SK-N-SH (cell line): ENCODE measurements at regions not wholly inside any gene's neighbourhood (a gene's known extent, or its start where the extent isn't known, plus 50 kb on each side); places are given as distances from the start of the nearest gene placed in this dataset.
"Not testable (repeated sequence)": the region's sequence is repeated elsewhere in the genome, so short reads cannot be mapped to it uniquely, and the experiment has no call there.

Source experiments
- CTCF ChIA-PET: fragments of 300-600, 350-600 bp; formaldehyde crosslinking; extraction: SDS; loops from one replicate; lab custom pipeline; 2021; lab: Yijun Ruan, JAX
- POLR2A ChIA-PET: fragments of 350-600 bp; sonication (Branson Sonifier 250); formaldehyde crosslinking; extraction: SDS; loops from one replicate; lab custom pipeline; 2020; ENCODE audit warnings: antibody characterized with exemption, inconsistent platforms; lab: Yijun Ruan, JAX
- DNase-seq: peaks from one replicate; pipeline ENCODE4 v3.0.0; 2012
- H2AFZ ChIP-seq: fragments of 200-600 bp; sonication (generic); 2 replicates; pipeline ENCODE4 v1.8.1; 2016; ENCODE audit warnings: antibody characterized with exemption, mild to moderate bottlenecking, low read depth
- H3F3A ChIP-seq: fragments of 200-600 bp; sonication (generic); replicated peaks from 2 replicates; pipeline ENCODE3; 2016; ENCODE audit warnings: antibody characterized with exemption, mild to moderate bottlenecking; ENCODE audit not compliant: insufficient read depth
- H3K27ac ChIP-seq, 2 experiments: fragments of 200-500 bp in 1 of 2; fragments of 200-600 bp in 1 of 2; sonication (Bioruptor generic) in 1 of 2; sonication (generic), shearing (Covaris generic) in 1 of 2; 2 replicates each; pipeline versions ENCODE4 v1.5.1 to v1.6.1; 2014 to 2016; ENCODE audit warnings: low read depth in 2 of 2, inconsistent platforms in 1 of 2, low read length in 1 of 2, mild to moderate bottlenecking in 1 of 2, mixed read lengths in 1 of 2
- H3K27me3 ChIP-seq: fragments of 200-600 bp; sonication (generic), shearing (Covaris generic); 2 replicates; pipeline ENCODE4 v1.6.1; 2016; ENCODE audit warnings: mixed run types; ENCODE audit not compliant: insufficient read depth
- H3K36me3 ChIP-seq, 2 experiments: fragments of 200-500 bp in 1 of 2; fragments of 200-600 bp in 1 of 2; sonication (Bioruptor generic) in 1 of 2; sonication (generic) in 1 of 2; replicated peaks in 1 of 2; 2 replicates each; pipeline versions ENCODE3 to v1.5.1; 2014 to 2016; ENCODE audit warnings: low read length in 1 of 2, mild to moderate bottlenecking in 1 of 2; ENCODE audit not compliant: insufficient read depth in 2 of 2, control insufficient read depth in 1 of 2
- H3K4me1 ChIP-seq, 2 experiments: fragments of 200-500 bp in 1 of 2; fragments of 200-600 bp in 1 of 2; sonication (Bioruptor generic) in 1 of 2; sonication (generic), shearing (Covaris generic) in 1 of 2; 2 replicates each; pipeline versions ENCODE4 v1.5.1 to v1.6.1; 2014 to 2016; ENCODE audit warnings: low read depth in 1 of 2, low read length in 1 of 2, mixed run types in 1 of 2; ENCODE audit not compliant: insufficient read depth in 2 of 2, control insufficient read depth in 1 of 2
- H3K4me2 ChIP-seq: fragments of 200-600 bp; sonication (generic), shearing (Covaris generic); 2 replicates; pipeline ENCODE4 v1.6.1; 2017; ENCODE audit warnings: mixed run types
- H3K4me3 ChIP-seq, 2 experiments: fragments of 200-500 bp in 1 of 2; fragments of 200-600 bp in 1 of 2; sonication (Bioruptor generic) in 1 of 2; sonication (generic), shearing (Covaris generic) in 1 of 2; 2 replicates each; pipeline versions ENCODE4 v1.5.1 to v1.8.1; 2014 to 2016; ENCODE audit warnings: low read depth in 2 of 2, inconsistent platforms in 1 of 2, low read length in 1 of 2, mild to moderate bottlenecking in 1 of 2, mixed read lengths in 1 of 2, moderate library complexity in 1 of 2
- H3K79me2 ChIP-seq: fragments of 200-600 bp; sonication (generic); 2 replicates; pipeline ENCODE4 v1.8.1; 2017; ENCODE audit warnings: mild to moderate bottlenecking; ENCODE audit not compliant: insufficient read depth
- H3K9ac ChIP-seq: fragments of 200-600 bp; sonication (generic); 2 replicates; pipeline ENCODE4 v1.6.1; 2017; ENCODE audit warnings: mixed run types
- H3K9me2 ChIP-seq: fragments of 200-600 bp; sonication (generic); 2 replicates; pipeline ENCODE4 v1.6.1; 2017; ENCODE audit warnings: mixed run types
- H3K9me3 ChIP-seq: fragments of 200-600 bp; sonication (generic); 2 replicates; pipeline ENCODE4 v1.6.1; 2017; ENCODE audit warnings: mixed run types, mild to moderate bottlenecking, moderate library complexity
- H4K20me1 ChIP-seq: fragments of 200-600 bp; sonication (generic); 2 replicates; pipeline ENCODE4 v1.6.1; 2017; ENCODE audit warnings: mild to moderate bottlenecking, mixed run types; ENCODE audit not compliant: insufficient read depth
- ELF1 ChIP-seq: IDR thresholded peaks from 2 replicates; pipeline ENCODE4 v1.4.0; 2012
- EP300 ChIP-seq, 2 experiments: IDR thresholded peaks; 2 replicates each; pipeline versions ENCODE4 v1.4.0 to v1.6.1; 2012; ENCODE audit warnings: borderline replicate concordance in 1 of 2, low read depth in 1 of 2, low read length in 1 of 2
- MEF2A ChIP-seq: IDR thresholded peaks from 2 replicates; pipeline ENCODE4 v1.4.0; 2012; ENCODE audit warnings: low read depth, borderline replicate concordance
- NFIC ChIP-seq: IDR thresholded peaks from 2 replicates; pipeline ENCODE4 v1.4.0; 2012; ENCODE audit warnings: borderline replicate concordance
- POLR2AphosphoS5 ChIP-seq: IDR thresholded peaks from 2 replicates; pipeline ENCODE4 v1.6.1; 2012; ENCODE audit warnings: low read depth, low read length
- RFX5 ChIP-seq: IDR thresholded peaks from 2 replicates; pipeline ENCODE4 v1.6.1; 2012; ENCODE audit warnings: mild to moderate bottlenecking, improper control_type of control experiment, low read length
- TCF12 ChIP-seq: IDR thresholded peaks from 2 replicates; pipeline ENCODE4 v1.4.0; 2012
- USF1 ChIP-seq: IDR thresholded peaks from 2 replicates; pipeline ENCODE4 v1.4.0; 2012; ENCODE audit warnings: low read depth, borderline replicate concordance
- YY1 ChIP-seq: IDR thresholded peaks from 2 replicates; pipeline ENCODE4 v1.4.0; 2012; ENCODE audit warnings: low read depth, mild to moderate bottlenecking
- WGBS: methylation state at CpG from one replicate; pipeline ENCODE4 v1.1.6; 2017; ENCODE audit warnings: low lambda C conversion rate; 5-methylcytosine and 5-hydroxymethylcytosine counted together

GRCh38 chr1:194004146-194004545 lies 817.7 kb upstream of the B3GALT2 start (continued):
- no peak for TF ChIP-seq USF1
- TF ChIP-seq RFX5, result no peak
- TF ChIP-seq YY1, result no peak
- no peak for TF ChIP-seq POLR2AphosphoS5
- TF ChIP-seq NFIC, result no peak
- TF ChIP-seq EP300 (IDR thresholded peaks at IDR 0.05; ENCODE audit: borderline replicate concordance in 1 of 2, low read depth in 1 of 2, low read length in 1 of 2), result no peak

- H2AFZ ChIP-seq, H3K4me1 ChIP-seq, H3K79me2 ChIP-seq, H4K20me1 ChIP-seq, H3K36me3 ChIP-seq, H3K4me2 ChIP-seq, DNase-seq, H3K4me3 ChIP-seq, H3K9me3 ChIP-seq, H3K27me3 ChIP-seq, H3F3A ChIP-seq, CTCF ChIA-PET, POLR2A ChIA-PET, H3K27ac ChIP-seq, H3K9ac ChIP-seq, H3K9me2 ChIP-seq: not testable (repeated sequence)
- 77% methylated on average over 11 of the region's 33 CpGs for WGBS
Measured at GRCh38 chr1:194001726-194002350, 815.4 kb upstream of the B3GALT2 start.

- POLR2A ChIA-PET, result no interaction called here
- peaks cover 10% of the 10 kb centered on the region for H3K9me3 ChIP-seq
- no peak overlapping the region for H2AFZ ChIP-seq
- no peaks in the 10 kb centered on the region for H3F3A ChIP-seq
- H4K20me1 ChIP-seq, result no peaks in the 10 kb centered on the region
- WGBS, result 5% methylated on average over 2 of the region's 2 CpGs
- H3K9ac ChIP-seq, result no peak overlapping the region
- no peak for DNase-seq
- CTCF ChIA-PET, result no interaction called here
- H3K79me2 ChIP-seq, result no peaks in the 10 kb centered on the region
- no peaks in the 10 kb centered on the region for H3K4me1 ChIP-seq
- no peaks in the 10 kb centered on the region for H3K36me3 ChIP-seq
- H3K4me2 ChIP-seq, result no peak overlapping the region
- H3K9me2 ChIP-seq, result no peaks in the 10 kb centered on the region
- H3K27me3 ChIP-seq, result no peaks in the 10 kb centered on the region
- no peak overlapping the region for H3K4me3 ChIP-seq
- no peak for TF ChIP-seq TCF12
- TF ChIP-seq, all 33 proteins: peak for 0
- no peak overlapping the region for H3K27ac ChIP-seq
Measured at GRCh38 chr1:193988885-193989284, 802.5 kb upstream of the B3GALT2 start.

DNA sequence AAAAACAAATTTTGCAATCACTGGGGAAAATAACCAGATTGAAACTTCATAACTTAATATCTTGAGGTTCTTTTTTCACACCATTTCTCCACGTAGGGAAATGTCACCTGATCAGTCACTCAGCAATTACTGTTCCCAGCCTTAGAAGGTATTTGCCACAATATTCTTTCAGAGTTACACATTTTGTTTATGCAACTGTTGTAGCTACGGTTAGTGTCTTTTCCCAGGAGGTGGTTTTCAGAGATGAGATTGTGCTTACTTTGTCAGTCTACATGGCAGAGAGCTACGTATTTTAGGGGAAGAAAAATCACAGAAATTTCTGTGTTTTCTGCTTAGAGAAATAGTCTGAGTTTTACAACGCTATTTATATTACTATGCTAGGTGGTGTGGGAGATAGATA lies 792.8 kb upstream of the B3GALT2 start:
- Histone ChIP-seq H3K27ac (no peak overlapping the region), H2AFZ (no peak overlapping the region), H3K4me1 (no peaks in the 10 kb centered on the region; a peak in 1 of 4 replicates), H3K27me3 (no peaks in the 10 kb centered on the region), H3K36me3 (no peaks in the 10 kb centered on the region), H3F3A (no peaks in the 10 kb centered on the region), H3K79me2 (no peaks in the 10 kb centered on the region), H4K20me1 (no peaks in the 10 kb centered on the region), H3K9me3 (no peaks in the 10 kb centered on the region), H3K4me3 (no peak overlapping the region), H3K4me2 (no peak overlapping the region), H3K9ac (no peak overlapping the region), H3K9me2 (no peaks in the 10 kb centered on the region)
- 44% methylated on average over 4 of the region's 4 CpGs for WGBS
- TF ChIP-seq MEF2A, result no peak
- no peak for TF ChIP-seq ELF1
- ChIA-PET POLR2A (no interaction called here), CTCF (no interaction called here)
- DNase-seq, result no peak
